ENCODE measurements at regions not wholly inside any gene's neighbourhood (a gene's known extent, or its start where the extent isn't known, plus 50 kb on each side); places are given as distances from the start of the nearest gene placed in this dataset.
"Not testable (repeated sequence)": the region's sequence is repeated elsewhere in the genome, so short reads cannot be mapped to it uniquely, and the experiment has no call there.

GRCh38 chr9:23044549-23044948 lies 597.9 kb downstream of the DMRTA1 start:
- H3K9me3 Mint-ChIP-seq (ENCODE audit: unreplicated experiment): no peaks in the 10 kb centered on the region
- H3K27me3 Mint-ChIP-seq (ENCODE audit: unreplicated experiment): no peaks in the 10 kb centered on the region
- H3K4me1 Mint-ChIP-seq (ENCODE audit: unreplicated experiment): peaks cover 3% of the 10 kb centered on the region
- H3K36me3 Mint-ChIP-seq (ENCODE audit: low read depth, unreplicated experiment): no peaks in the 10 kb centered on the region
- no peak overlapping the region for H3K4me3 Mint-ChIP-seq (ENCODE audit: unreplicated experiment)
- no peak overlapping the region for H3K27ac Mint-ChIP-seq (ENCODE audit: unreplicated experiment)
- TF ChIP-seq, protein P1, sequence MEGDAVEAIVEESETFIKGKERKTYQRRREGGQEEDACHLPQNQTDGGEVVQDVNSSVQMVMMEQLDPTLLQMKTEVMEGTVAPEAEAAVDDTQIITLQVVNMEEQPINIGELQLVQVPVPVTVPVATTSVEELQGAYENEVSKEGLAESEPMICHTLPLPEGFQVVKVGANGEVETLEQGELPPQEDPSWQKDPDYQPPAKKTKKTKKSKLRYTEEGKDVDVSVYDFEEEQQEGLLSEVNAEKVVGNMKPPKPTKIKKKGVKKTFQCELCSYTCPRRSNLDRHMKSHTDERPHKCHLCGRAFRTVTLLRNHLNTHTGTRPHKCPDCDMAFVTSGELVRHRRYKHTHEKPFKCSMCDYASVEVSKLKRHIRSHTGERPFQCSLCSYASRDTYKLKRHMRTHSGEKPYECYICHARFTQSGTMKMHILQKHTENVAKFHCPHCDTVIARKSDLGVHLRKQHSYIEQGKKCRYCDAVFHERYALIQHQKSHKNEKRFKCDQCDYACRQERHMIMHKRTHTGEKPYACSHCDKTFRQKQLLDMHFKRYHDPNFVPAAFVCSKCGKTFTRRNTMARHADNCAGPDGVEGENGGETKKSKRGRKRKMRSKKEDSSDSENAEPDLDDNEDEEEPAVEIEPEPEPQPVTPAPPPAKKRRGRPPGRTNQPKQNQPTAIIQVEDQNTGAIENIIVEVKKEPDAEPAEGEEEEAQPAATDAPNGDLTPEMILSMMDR (IDR thresholded peaks at IDR 0.05; ENCODE audit: unreplicated experiment): no peak
- no peak for DNase-seq (ENCODE audit: low spot score)

DNA sequence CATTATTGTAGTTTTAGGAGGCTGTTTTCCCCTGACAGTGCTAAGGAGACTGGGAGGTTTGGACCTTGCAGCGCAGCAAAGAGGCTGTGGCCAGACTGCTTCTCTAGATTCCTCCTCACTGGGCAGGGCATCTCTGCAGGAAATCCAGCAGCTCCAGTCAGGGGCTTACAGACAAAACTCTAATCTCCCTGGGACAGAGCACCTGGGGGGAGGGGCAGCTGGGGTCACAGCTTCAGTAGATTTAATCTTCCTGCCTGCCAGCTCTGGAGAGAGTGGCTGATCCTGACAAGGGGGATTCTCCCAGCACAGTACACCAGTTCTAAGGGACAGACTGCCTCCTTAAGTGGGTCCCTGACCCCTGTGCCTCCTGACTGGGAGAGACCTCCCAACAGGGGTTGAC lies 599.4 kb downstream of the DMRTA1 start:
- H3K36me3 Mint-ChIP-seq (ENCODE audit: low read depth, unreplicated experiment); H3K27ac Mint-ChIP-seq (ENCODE audit: unreplicated experiment); H3K9me3 Mint-ChIP-seq (ENCODE audit: unreplicated experiment); H3K27me3 Mint-ChIP-seq (ENCODE audit: unreplicated experiment); H3K4me1 Mint-ChIP-seq (ENCODE audit: unreplicated experiment); H3K4me3 Mint-ChIP-seq (ENCODE audit: unreplicated experiment); DNase-seq (ENCODE audit: low spot score): not testable (repeated sequence)

DNA sequence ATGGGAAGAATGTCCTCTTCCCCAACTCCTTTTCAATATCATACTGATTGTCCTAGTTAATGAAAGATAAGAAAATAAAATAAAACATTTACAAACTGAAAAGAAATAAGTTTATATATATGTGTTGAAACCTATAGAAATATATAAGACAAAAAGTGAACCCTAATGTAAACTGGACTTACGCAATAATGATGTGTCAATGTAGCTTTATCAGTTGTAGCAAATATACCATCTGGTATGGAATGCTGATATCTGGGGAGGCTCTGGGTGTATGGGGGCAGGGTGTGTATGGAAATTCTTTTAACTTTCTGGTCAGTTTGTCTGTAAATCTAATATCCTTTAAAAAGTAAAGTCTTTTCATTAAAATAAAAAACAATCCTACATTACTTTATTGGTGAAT lies 603.9 kb downstream of the DMRTA1 start:
- Mint-ChIP-seq H3K27me3 (ENCODE audit: unreplicated experiment) (no peaks in the 10 kb centered on the region), H3K27ac (ENCODE audit: unreplicated experiment) (no peak overlapping the region), H3K4me3 (ENCODE audit: unreplicated experiment) (no peak overlapping the region), H3K9me3 (ENCODE audit: unreplicated experiment) (no peaks in the 10 kb centered on the region), H3K36me3 (ENCODE audit: low read depth, unreplicated experiment) (no peaks in the 10 kb centered on the region), H3K4me1 (ENCODE audit: unreplicated experiment) (no peaks in the 10 kb centered on the region)
- no peak for DNase-seq (ENCODE audit: low spot score)
- TF ChIP-seq, protein P1 (IDR thresholded peaks at IDR 0.05; ENCODE audit: unreplicated experiment): no peak

DNA sequence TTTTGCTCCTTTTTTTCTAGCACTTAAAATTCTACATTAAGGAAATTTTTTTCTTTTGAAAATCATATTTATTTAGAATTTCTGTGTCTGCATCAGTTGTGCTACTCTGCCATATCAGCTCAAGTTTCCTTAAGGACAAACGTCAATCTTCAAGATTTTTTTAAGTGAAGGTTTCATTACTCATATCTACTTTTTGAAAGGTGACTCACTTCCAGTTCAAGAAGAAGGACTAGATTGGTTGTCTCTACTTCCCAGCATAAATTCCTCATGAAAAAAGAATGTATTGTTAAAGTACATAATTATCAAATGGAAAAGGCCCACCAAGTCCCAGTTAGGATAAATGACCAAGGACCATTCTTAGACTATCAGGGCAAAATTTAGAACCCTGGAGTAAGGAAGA lies 626.5 kb downstream of the DMRTA1 start:
- Mint-ChIP-seq H3K27me3 (ENCODE audit: unreplicated experiment) (peaks cover 3% of the 10 kb centered on the region), H3K27ac (ENCODE audit: unreplicated experiment) (no peak overlapping the region), H3K4me1 (ENCODE audit: unreplicated experiment) (no peaks in the 10 kb centered on the region), H3K4me3 (ENCODE audit: unreplicated experiment) (no peak overlapping the region), H3K9me3 (ENCODE audit: unreplicated experiment) (no peaks in the 10 kb centered on the region), H3K36me3 (ENCODE audit: low read depth, unreplicated experiment) (no peaks in the 10 kb centered on the region)
- no peak for DNase-seq (ENCODE audit: low spot score)
- TF ChIP-seq, protein P1 (IDR thresholded peaks at IDR 0.05; ENCODE audit: unreplicated experiment): no peak

GRCh38 chr9:23079798-23080197 lies 633.2 kb downstream of the DMRTA1 start:
- H3K4me1 Mint-ChIP-seq (ENCODE audit: unreplicated experiment): no peaks in the 10 kb centered on the region
- H3K27ac Mint-ChIP-seq (ENCODE audit: unreplicated experiment): no peak overlapping the region
- TF ChIP-seq, protein P1 (IDR thresholded peaks at IDR 0.05; ENCODE audit: unreplicated experiment): no peak
- no peak overlapping the region for H3K4me3 Mint-ChIP-seq (ENCODE audit: unreplicated experiment)
- no peaks in the 10 kb centered on the region for H3K36me3 Mint-ChIP-seq (ENCODE audit: low read depth, unreplicated experiment)
- no peaks in the 10 kb centered on the region for H3K9me3 Mint-ChIP-seq (ENCODE audit: unreplicated experiment)
- no peak for DNase-seq (ENCODE audit: low spot score)
- no peaks in the 10 kb centered on the region for H3K27me3 Mint-ChIP-seq (ENCODE audit: unreplicated experiment)

GRCh38 chr9:23081377-23081776 lies 634.8 kb downstream of the DMRTA1 start:
- TF ChIP-seq, protein P1 (IDR thresholded peaks at IDR 0.05; ENCODE audit: unreplicated experiment): no peak
- Mint-ChIP-seq H3K4me1 (ENCODE audit: unreplicated experiment) (no peaks in the 10 kb centered on the region), H3K4me3 (ENCODE audit: unreplicated experiment) (no peak overlapping the region), H3K36me3 (ENCODE audit: low read depth, unreplicated experiment) (no peaks in the 10 kb centered on the region), H3K9me3 (ENCODE audit: unreplicated experiment) (no peaks in the 10 kb centered on the region), H3K27me3 (ENCODE audit: unreplicated experiment) (no peaks in the 10 kb centered on the region), H3K27ac (ENCODE audit: unreplicated experiment) (no peak overlapping the region)
- no peak for DNase-seq (ENCODE audit: low spot score)

All from endothelial cell (in vitro differentiated cells).